Caco-2 (cell line): ENCODE measurements at regions not wholly inside any gene's neighbourhood (a gene's known extent, or its start where the extent isn't known, plus 50 kb on each side); places are given as distances from the start of the nearest gene placed in this dataset.

Experiments used
- BruUV-seq: library from RNA; stranded (reverse); fragments of 400-500 nt; replicated peaks from 2 replicates; lab custom pipeline; 2021; lab: Mats Ljungman, UMichigan
- CTCF ChIA-PET: fragments of 300-600 bp; sonication (Branson Sonifier 250); formaldehyde crosslinking; loops from one replicate; lab custom pipeline; 2022; ENCODE audit warnings: antibody characterized with exemption; lab: Charles Lee
- POLR2A ChIA-PET: fragments of 300-600 bp; sonication (Branson Sonifier 250); formaldehyde crosslinking; loops from one replicate; lab custom pipeline; 2022; ENCODE audit warnings: antibody characterized with exemption; lab: Charles Lee
- DNase-seq, 2 experiments: peaks; one replicate each; pipeline versions ENCODE4 v3.0.0 to v3.0.0-alpha.2; 2020 to 2022
- H3K27me3 ChIP-seq: replicated peaks from 2 replicates; pipeline ENCODE4 v1.6.0; 2011; ENCODE audit warnings: low read length; ENCODE audit not compliant: control insufficient read depth, insufficient read depth
- H3K36me3 ChIP-seq: 2 replicates; pipeline ENCODE4 v1.5.1; 2011; ENCODE audit warnings: low read length; ENCODE audit not compliant: control insufficient read depth, insufficient read depth
- H3K4me1 ChIP-seq: fragments of 250-450 bp; sonication (Bioruptor Pico); 2 replicates; pipeline ENCODE4 v1.5.1; 2020; ENCODE audit warnings: mild to moderate bottlenecking
- H3K4me3 ChIP-seq: 2 replicates; pipeline ENCODE4 v1.5.1; 2011; ENCODE audit warnings: low read depth, mild to moderate bottlenecking, control low read depth, low read length
- H3K9me3 ChIP-seq: fragments of 250-450 bp; sonication (Bioruptor Pico); 2 replicates; pipeline ENCODE4 v1.5.1; 2020; ENCODE audit warnings: mild to moderate bottlenecking, moderate library complexity
- H3K27ac Mint-ChIP-seq: one replicate; pipeline ENCODE4 v1.8.0; 2022; ENCODE audit warnings: mixed read lengths; ENCODE audit not compliant: unreplicated experiment
- H3K27me3 Mint-ChIP-seq: one replicate; pipeline ENCODE4 v1.8.0; 2022; ENCODE audit warnings: mixed read lengths; ENCODE audit not compliant: insufficient read depth, unreplicated experiment
- H3K36me3 Mint-ChIP-seq: one replicate; pipeline ENCODE4 v1.8.0; 2022; ENCODE audit warnings: mild to moderate bottlenecking, mixed read lengths; ENCODE audit not compliant: insufficient read depth, unreplicated experiment
- H3K4me1 Mint-ChIP-seq: one replicate; pipeline ENCODE4 v1.8.0; 2022; ENCODE audit warnings: low read depth, mixed read lengths; ENCODE audit not compliant: unreplicated experiment
- H3K4me3 Mint-ChIP-seq: one replicate; pipeline ENCODE4 v1.8.0; 2022; ENCODE audit warnings: mild to moderate bottlenecking, moderate library complexity, mixed read lengths; ENCODE audit not compliant: unreplicated experiment
- H3K9me3 Mint-ChIP-seq: one replicate; pipeline ENCODE4 v1.8.0; 2022; ENCODE audit warnings: mixed read lengths; ENCODE audit not compliant: unreplicated experiment
- intact Hi-C: fragments of 100-400 bp; cut with micrococcal nuclease; formaldehyde crosslinking; loops from one replicate; pipeline ENCODE4 v1.10.0; 2022; ENCODE audit not compliant: unreplicated experiment
- TF ChIP-seq, protein P1 (sequence below), 2 experiments: fragments of 200-600 bp in 1 of 2; IDR thresholded peaks; 1 replicate in 1 of 2; 2 replicates in 1 of 2; pipeline versions ENCODE4 v1.5.1 to v1.8.0; 2011 to 2022; ENCODE audit warnings: antibody characterized with exemption in 1 of 2, control low read depth in 1 of 2, inconsistent platforms in 1 of 2, low read depth in 1 of 2, low read length in 1 of 2, mild to moderate bottlenecking in 1 of 2, moderate library complexity in 1 of 2; ENCODE audit not compliant: insufficient read depth in 1 of 2, severe bottlenecking in 1 of 2, unreplicated experiment in 1 of 2

DNA sequence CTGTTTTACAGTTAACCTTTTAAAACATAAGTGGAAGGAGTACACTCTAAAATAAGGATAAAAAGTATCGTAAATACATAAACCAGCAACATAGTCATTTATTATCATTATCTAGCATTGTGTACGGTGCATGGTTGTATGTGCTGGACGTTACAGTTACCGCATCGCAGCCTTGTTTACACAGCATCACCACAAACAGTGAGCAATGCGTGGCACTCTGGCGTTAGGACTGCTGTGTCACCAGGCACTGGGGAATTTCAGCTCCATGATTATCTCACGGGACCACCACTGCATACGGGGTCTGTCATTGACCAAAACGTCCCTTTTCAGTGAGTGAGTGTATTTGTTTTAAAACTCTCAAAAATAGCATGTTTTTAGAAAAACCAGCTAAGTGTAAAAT is 103.0 kb upstream of the SNTG2 start:
- Mint-ChIP-seq H3K27ac (no peak overlapping the region), H3K9me3 (no peaks in the 10 kb centered on the region), H3K4me3 (no peak overlapping the region), H3K27me3 (peaks cover 5% of the 10 kb centered on the region), H3K4me1 (no peaks in the 10 kb centered on the region), H3K36me3 (no peaks in the 10 kb centered on the region)
- POLR2A ChIA-PET, result no interaction called here
- intact Hi-C loops, result no loop called here
- BruUV-seq, result no TSS peak
- Histone ChIP-seq H3K9me3 (no peaks in the 10 kb centered on the region), H3K4me3 (no peak overlapping the region), H3K4me1 (no peaks in the 10 kb centered on the region), H3K27me3 (no peaks in the 10 kb centered on the region), H3K36me3 (no peaks in the 10 kb centered on the region)
- TF ChIP-seq, protein P1, sequence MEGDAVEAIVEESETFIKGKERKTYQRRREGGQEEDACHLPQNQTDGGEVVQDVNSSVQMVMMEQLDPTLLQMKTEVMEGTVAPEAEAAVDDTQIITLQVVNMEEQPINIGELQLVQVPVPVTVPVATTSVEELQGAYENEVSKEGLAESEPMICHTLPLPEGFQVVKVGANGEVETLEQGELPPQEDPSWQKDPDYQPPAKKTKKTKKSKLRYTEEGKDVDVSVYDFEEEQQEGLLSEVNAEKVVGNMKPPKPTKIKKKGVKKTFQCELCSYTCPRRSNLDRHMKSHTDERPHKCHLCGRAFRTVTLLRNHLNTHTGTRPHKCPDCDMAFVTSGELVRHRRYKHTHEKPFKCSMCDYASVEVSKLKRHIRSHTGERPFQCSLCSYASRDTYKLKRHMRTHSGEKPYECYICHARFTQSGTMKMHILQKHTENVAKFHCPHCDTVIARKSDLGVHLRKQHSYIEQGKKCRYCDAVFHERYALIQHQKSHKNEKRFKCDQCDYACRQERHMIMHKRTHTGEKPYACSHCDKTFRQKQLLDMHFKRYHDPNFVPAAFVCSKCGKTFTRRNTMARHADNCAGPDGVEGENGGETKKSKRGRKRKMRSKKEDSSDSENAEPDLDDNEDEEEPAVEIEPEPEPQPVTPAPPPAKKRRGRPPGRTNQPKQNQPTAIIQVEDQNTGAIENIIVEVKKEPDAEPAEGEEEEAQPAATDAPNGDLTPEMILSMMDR (IDR thresholded peaks at IDR 0.05; ENCODE audit: insufficient read depth in 1 of 2, low read depth in 1 of 2, low read length in 1 of 2, severe bottlenecking in 1 of 2, unreplicated experiment in 1 of 2), result no peak
- DNase-seq, result no peak
- CTCF ChIA-PET, result no interaction called here

DNA sequence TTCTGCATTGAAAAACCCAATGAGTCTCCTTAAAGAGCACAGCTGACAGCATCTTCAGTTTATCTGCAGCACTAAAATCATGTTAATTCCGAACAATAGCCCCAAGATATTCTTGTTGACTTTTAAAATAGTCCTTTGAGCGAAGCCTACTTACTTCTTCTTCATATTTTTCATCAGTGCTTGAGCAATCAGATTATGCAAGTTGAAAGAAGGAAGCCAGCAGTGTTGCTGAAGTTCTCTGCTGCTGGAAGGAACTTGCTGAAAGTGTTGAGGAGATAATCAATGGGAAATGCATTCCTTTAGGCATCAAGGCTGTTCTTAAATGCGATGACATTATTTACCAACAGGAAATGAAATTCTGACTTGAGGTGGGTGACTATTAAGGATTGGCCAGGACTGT is 105.9 kb upstream of the SNTG2 start:
- intact Hi-C loops, result no loop called here
- H3K27me3 ChIP-seq, result no peaks in the 10 kb centered on the region
- no peaks in the 10 kb centered on the region for H3K4me1 Mint-ChIP-seq
- no peaks in the 10 kb centered on the region for H3K36me3 ChIP-seq
- no peaks in the 10 kb centered on the region for H3K36me3 Mint-ChIP-seq
- CTCF ChIA-PET, result no interaction called here
- no peaks in the 10 kb centered on the region for H3K9me3 ChIP-seq
- peaks cover 8% of the 10 kb centered on the region for H3K27me3 Mint-ChIP-seq
- BruUV-seq, result no TSS peak
- TF ChIP-seq, protein P1 (IDR thresholded peaks at IDR 0.05; ENCODE audit: insufficient read depth in 1 of 2, low read depth in 1 of 2, low read length in 1 of 2, severe bottlenecking in 1 of 2, unreplicated experiment in 1 of 2), result no peak
- no peaks in the 10 kb centered on the region for H3K9me3 Mint-ChIP-seq
- POLR2A ChIA-PET, result no interaction called here
- H3K4me3 Mint-ChIP-seq, result no peak overlapping the region
- no peaks in the 10 kb centered on the region for H3K4me1 ChIP-seq
- H3K27ac Mint-ChIP-seq, result no peak overlapping the region
- no peak overlapping the region for H3K4me3 ChIP-seq
- no peak for DNase-seq

- Histone ChIP-seq H3K4me3 (no peak overlapping the region), H3K9me3 (no peaks in the 10 kb centered on the region), H3K4me1 (no peaks in the 10 kb centered on the region), H3K36me3 (no peaks in the 10 kb centered on the region), H3K27me3 (no peaks in the 10 kb centered on the region)
- DNase-seq, result no peak
- peaks cover 8% of the 10 kb centered on the region for H3K27me3 Mint-ChIP-seq
- no peaks in the 10 kb centered on the region for H3K36me3 Mint-ChIP-seq
- no peak overlapping the region for H3K27ac Mint-ChIP-seq
- TF ChIP-seq, protein P1 (IDR thresholded peaks at IDR 0.05; ENCODE audit: insufficient read depth in 1 of 2, low read depth in 1 of 2, low read length in 1 of 2, severe bottlenecking in 1 of 2, unreplicated experiment in 1 of 2), result no peak
- H3K4me1 Mint-ChIP-seq, result no peaks in the 10 kb centered on the region
- intact Hi-C loops, result no loop called here
- H3K4me3 Mint-ChIP-seq, result no peak overlapping the region
- ChIA-PET POLR2A (no interaction called here), CTCF (interaction anchor here (0.6 kb wide), 1 partner anchor 933 kb away, joined by 3 read pairs; no protein-coding TSS in a partner anchor)
- BruUV-seq, result no TSS peak
- no peaks in the 10 kb centered on the region for H3K9me3 Mint-ChIP-seq
Measured at GRCh38 chr2:842151-842803, 108.4 kb upstream of the SNTG2 start.
